ENCODE measurements at regions not wholly inside any gene's neighbourhood (a gene's known extent, or its start where the extent isn't known, plus 50 kb on each side); places are given as distances from the start of the nearest gene placed in this dataset.

GRCh38 chr3:30438126-30438525 lies 168.3 kb upstream of the TGFBR2 start:
- no peak for TF ChIP-seq CTCF (IDR thresholded peaks at IDR 0.05; ENCODE audit: borderline replicate concordance, control extremely low read depth, extremely low read depth, insufficient read depth, missing control alignments)
- in situ Hi-C loops (cut with MboI; ENCODE audit: low sequenced_read_pairs, unreplicated experiment) = no loop called here

GRCh38 chr3:30439451-30440053 lies 166.8 kb upstream of the TGFBR2 start:
- TF ChIP-seq CTCF (IDR thresholded peaks at IDR 0.05; ENCODE audit: borderline replicate concordance, control extremely low read depth, extremely low read depth, insufficient read depth, missing control alignments) = no peak
- DNase-seq (ENCODE audit: low spot score) = no peak
- in situ Hi-C loops (cut with MboI; ENCODE audit: low sequenced_read_pairs, unreplicated experiment) = no loop called here

More at GRCh38 chr3:30438126-30438525, 168.3 kb upstream of the TGFBR2 start:
- no peak for DNase-seq (ENCODE audit: low spot score)

- in situ Hi-C loops (cut with MboI; ENCODE audit: low sequenced_read_pairs, unreplicated experiment) = no loop called here
- no peak for DNase-seq (ENCODE audit: low spot score)
- TF ChIP-seq CTCF (IDR thresholded peaks at IDR 0.05; ENCODE audit: borderline replicate concordance, control extremely low read depth, extremely low read depth, insufficient read depth, missing control alignments) = no peak
These were observed 166.2 kb upstream of the TGFBR2 start for GRCh38 chr3:30440147-30440604.

GRCh38 chr3:30440880-30441279 lies 165.5 kb upstream of the TGFBR2 start:
- TF ChIP-seq CTCF (IDR thresholded peaks at IDR 0.05; ENCODE audit: borderline replicate concordance, control extremely low read depth, extremely low read depth, insufficient read depth, missing control alignments) = no peak
- in situ Hi-C loops (cut with MboI; ENCODE audit: low sequenced_read_pairs, unreplicated experiment) = no loop called here
- no peak for DNase-seq (ENCODE audit: low spot score)

GRCh38 chr3:30443756-30444673 lies 162.4 kb upstream of the TGFBR2 start:
- TF ChIP-seq CTCF (IDR thresholded peaks at IDR 0.05; ENCODE audit: borderline replicate concordance, control extremely low read depth, extremely low read depth, insufficient read depth, missing control alignments) = no peak
- in situ Hi-C loops (cut with MboI; ENCODE audit: low sequenced_read_pairs, unreplicated experiment) = no loop called here
- no peak for DNase-seq (ENCODE audit: low spot score)

GRCh38 chr3:30448450-30449289 lies 157.7 kb upstream of the TGFBR2 start:
- in situ Hi-C loops (cut with MboI; ENCODE audit: low sequenced_read_pairs, unreplicated experiment) = no loop called here
- TF ChIP-seq CTCF (IDR thresholded peaks at IDR 0.05; ENCODE audit: borderline replicate concordance, control extremely low read depth, extremely low read depth, insufficient read depth, missing control alignments) = no peak

More at GRCh38 chr3:30448450-30449289, 157.7 kb upstream of the TGFBR2 start:
- no peak for DNase-seq (ENCODE audit: low spot score)
